Pancreas (tissue), 10 donors: ENCODE measurements at regions not wholly inside any gene's neighbourhood (a gene's known extent, or its start where the extent isn't known, plus 50 kb on each side); places are given as distances from the start of the nearest gene placed in this dataset.
A peak's percentile ranks its signal among the peaks of the same experiment; 100 is the strongest.

ENCODE experiments used
- ATAC-seq, 4 donors: fragments of 200-7000 bp; cut with Tn5 transposase; one replicate each; pipeline versions ENCODE4 v1.8.0 to v1.9.1; 2020; ENCODE audit warnings: mild to moderate bottlenecking in 4 of 4, moderate library complexity in 4 of 4
- DNase-seq, 6 donors: peaks; one replicate each; pipeline ENCODE4 v3.0.0-alpha.2; 2020
- FAIRE-seq: peaks from 2 replicates; lab custom pipeline; 2012; peaks lifted over from hg19 to GRCh38; lab: Jason Lieb, UNC
- H3K27ac ChIP-seq, 4 donors: fragments of 200-600 bp; sonication (generic); 1 replicate in 3 of 4; 2 replicates in 1 of 4; pipeline versions ENCODE4 v1.5.0 to v1.8.0; 2020
- H3K27me3 ChIP-seq, 4 donors: fragments of 200-600 bp; one replicate each; pipeline ENCODE4 v1.8.0; 2021
- H3K36me3 ChIP-seq, 3 donors: fragments of 200-600 bp; sonication (generic) in 1 of 3; one replicate each; pipeline versions ENCODE4 v1.5.0 to v1.8.0; 2020 to 2021
- H3K4me1 ChIP-seq, 3 donors: fragments of 200-600 bp; one replicate each; pipeline ENCODE4 v1.8.0; 2021
- H3K4me3 ChIP-seq, 4 donors: fragments of 200-600 bp; sonication (generic) in 2 of 4; one replicate each; pipeline versions ENCODE4 v1.5.0 to v1.8.0; 2020 to 2021
- H3K9me3 ChIP-seq, 4 donors: fragments of 200-600 bp; one replicate each; pipeline ENCODE4 v1.8.0; 2021
- CTCF ChIP-seq, 4 donors: fragments of 200-600 bp; sonication (generic) in 3 of 4; IDR thresholded peaks; one replicate each; pipeline versions ENCODE4 v1.5.0 to v1.8.0; 2021; ENCODE audit warnings: antibody characterized with exemption in 4 of 4
- WGBS, 2 donors: extraction: QIAGEN DNeasy Blood & Tissue Kit; methylation state at CpG; one replicate each; pipeline ENCODE4 v1.1.7; 2013; 5-methylcytosine and 5-hydroxymethylcytosine counted together
- intact Hi-C, 3 donors: fragments of 100-400 bp; cut with DNase I; formaldehyde crosslinking; loops; one replicate each; pipeline versions ENCODE4 v1.11.1 to v1.14.2; 2022
- donor health status: healthy with polysubstance abuse.
- donor health status: DM: no; HTN: no; CAD: no; lungs with moderate emphysema.
- donor health status: DM: no; HTN: no; CAD: no.
- donor health status: control.
- donor health status: control.
- donor health status: Bipolar disorder and iron deficiency.
- donor health status: DM: yes; HTN: yes; CAD: no.
- donor health status: DM: no; HTN: no; CAD: no.
- donor health status: DM: no; HTN: no; CAD: no.
- donor health status: DM: yes; HTN: yes; CAD: no.

- Histone ChIP-seq H3K27me3 (no peaks in the 10 kb centered on the region), H3K9me3 (no peaks in the 10 kb centered on the region), H3K27ac (no peak overlapping the region), H3K4me3 (no peak overlapping the region), H3K36me3 (no peaks in the 10 kb centered on the region), H3K4me1 (peaks cover 0 to 6% (median 0%) of the 10 kb centered on the region in 3 donors)
- no peak for TF ChIP-seq CTCF (IDR thresholded peaks at IDR 0.05)
- intact Hi-C loops = no loop called here
- 57 to 61% methylated on average over 4 of the region's 4 CpGs for WGBS, 2 donors
- FAIRE-seq (no peak), ATAC-seq (no peak), DNase-seq (no peak)
These were observed 53.5 kb upstream of the PLCB1 start for GRCh38 chr20:8078528-8078914.

- Histone ChIP-seq H3K9me3 (no peaks in the 10 kb centered on the region), H3K27ac (no peak overlapping the region), H3K4me3 (no peak overlapping the region), H3K27me3 (no peaks in the 10 kb centered on the region), H3K4me1 (peaks cover 0 to 6% (median 0%) of the 10 kb centered on the region in 3 donors), H3K36me3 (no peaks in the 10 kb centered on the region)
- no peak for TF ChIP-seq CTCF (IDR thresholded peaks at IDR 0.05)
- DNase-seq (no peak), ATAC-seq (no peak), FAIRE-seq (no peak)
- intact Hi-C loops = no loop called here
These were observed 52.1 kb upstream of the PLCB1 start for GRCh38 chr20:8079976-8080375.

- peak in 2 of 4 donors; percentile 14 to 20 for TF ChIP-seq CTCF (IDR thresholded peaks at IDR 0.05)
- Histone ChIP-seq H3K27me3 (no peaks in the 10 kb centered on the region), H3K9me3 (no peaks in the 10 kb centered on the region), H3K36me3 (no peaks in the 10 kb centered on the region), H3K4me3 (no peak overlapping the region), H3K4me1 (peaks cover 0 to 3% (median 0%) of the 10 kb centered on the region in 3 donors), H3K27ac (no peak overlapping the region)
- FAIRE-seq (no peak), DNase-seq (no peak), ATAC-seq (peak in 1 of 4 donors; percentile 30)
- intact Hi-C loops = no loop called here
These were observed 50.0 kb upstream of the PLCB1 start for GRCh38 chr20:8082025-8082424.
